ENCODE measurements at regions not wholly inside any gene's neighbourhood (a gene's known extent, or its start where the extent isn't known, plus 50 kb on each side); places are given as distances from the start of the nearest gene placed in this dataset.

- Histone ChIP-seq H3F3A (ENCODE audit: low read depth) (no peaks in the 10 kb centered on the region), H3K4me2 (no peak overlapping the region), H3K27ac (no peak overlapping the region), H3K79me2 (ENCODE audit: low read depth) (no peaks in the 10 kb centered on the region), H3K9ac (no peak overlapping the region), H3K4me3 (no peak overlapping the region), H3K27me3 (no peaks in the 10 kb centered on the region), H3K9me3 (ENCODE audit: low read depth) (no peaks in the 10 kb centered on the region), H3K36me3 (no peaks in the 10 kb centered on the region), H3K4me1 (no peaks in the 10 kb centered on the region), H2AFZ (replicated peaks) (no peak overlapping the region), H4K20me1 (ENCODE audit: low read depth) (no peaks in the 10 kb centered on the region)
- H3K9me3 Mint-ChIP-seq: no peaks in the 10 kb centered on the region
- no peak for DNase-seq (ENCODE audit: low spot score)
- no peak overlapping the region for H3K27ac Mint-ChIP-seq
- H3K4me1 Mint-ChIP-seq: no peaks in the 10 kb centered on the region
- no peak overlapping the region for H3K4me3 Mint-ChIP-seq
- no peak for TF ChIP-seq EZH2phosphoT487 (IDR thresholded peaks at IDR 0.05)
- no peak for TF ChIP-seq EZH2 (IDR thresholded peaks at IDR 0.05)
- TF ChIP-seq CTCF (IDR thresholded peaks at IDR 0.05): no peak
- no peaks in the 10 kb centered on the region for H3K36me3 Mint-ChIP-seq
- peaks cover 10% of the 10 kb centered on the region for H3K27me3 Mint-ChIP-seq (ENCODE audit: insufficient read depth, low read depth)
Measured at GRCh38 chr11:71304491-71304890, 52.1 kb upstream of the SHANK2 start.

- no peaks in the 10 kb centered on the region for H3K36me3 ChIP-seq
- no peaks in the 10 kb centered on the region for H3K27me3 ChIP-seq
- H3K27me3 Mint-ChIP-seq (ENCODE audit: insufficient read depth, low read depth): peaks cover 10% of the 10 kb centered on the region
Measured at GRCh38 chr11:71304045-71304444, 51.7 kb upstream of the SHANK2 start.

GRCh38 chr11:71302911-71303310 is 50.5 kb upstream of the SHANK2 start:
- Histone ChIP-seq H3K4me2 (no peak overlapping the region), H3K9me3 (ENCODE audit: low read depth) (no peaks in the 10 kb centered on the region), H4K20me1 (ENCODE audit: low read depth) (no peaks in the 10 kb centered on the region), H3K9ac (no peak overlapping the region), H3F3A (ENCODE audit: low read depth) (no peaks in the 10 kb centered on the region), H3K4me1 (no peaks in the 10 kb centered on the region), H3K79me2 (ENCODE audit: low read depth) (no peaks in the 10 kb centered on the region), H3K4me3 (no peak overlapping the region), H3K27me3 (no peaks in the 10 kb centered on the region), H2AFZ (replicated peaks) (no peak overlapping the region), H3K36me3 (no peaks in the 10 kb centered on the region), H3K27ac (no peak overlapping the region)
- Mint-ChIP-seq H3K4me1 (no peaks in the 10 kb centered on the region), H3K27ac (no peak overlapping the region), H3K9me3 (no peaks in the 10 kb centered on the region), H3K36me3 (no peaks in the 10 kb centered on the region), H3K4me3 (no peak overlapping the region), H3K27me3 (ENCODE audit: insufficient read depth, low read depth) (peaks cover 6% of the 10 kb centered on the region)
- TF ChIP-seq EZH2phosphoT487 (IDR thresholded peaks at IDR 0.05) (no peak), EZH2 (IDR thresholded peaks at IDR 0.05) (no peak), CTCF (IDR thresholded peaks at IDR 0.05) (no peak)
- DNase-seq (ENCODE audit: low spot score): no peak

More at GRCh38 chr11:71304045-71304444, 51.7 kb upstream of the SHANK2 start:
- no peaks in the 10 kb centered on the region for H3K4me1 ChIP-seq
- H3K4me2 ChIP-seq: no peak overlapping the region
- H3K4me3 ChIP-seq: no peak overlapping the region
- no peak overlapping the region for H3K4me3 Mint-ChIP-seq
- H3K27ac Mint-ChIP-seq: no peak overlapping the region
- DNase-seq (ENCODE audit: low spot score): no peak
- H3K79me2 ChIP-seq (ENCODE audit: low read depth): no peaks in the 10 kb centered on the region
- no peaks in the 10 kb centered on the region for H3F3A ChIP-seq (ENCODE audit: low read depth)
- H2AFZ ChIP-seq (replicated peaks): no peak overlapping the region
- no peaks in the 10 kb centered on the region for H3K4me1 Mint-ChIP-seq
- no peaks in the 10 kb centered on the region for H4K20me1 ChIP-seq (ENCODE audit: low read depth)
- H3K36me3 Mint-ChIP-seq: no peaks in the 10 kb centered on the region
- H3K9ac ChIP-seq: no peak overlapping the region
- H3K9me3 Mint-ChIP-seq: no peaks in the 10 kb centered on the region
- no peaks in the 10 kb centered on the region for H3K9me3 ChIP-seq (ENCODE audit: low read depth)
- no peak overlapping the region for H3K27ac ChIP-seq
- TF ChIP-seq EZH2 (IDR thresholded peaks at IDR 0.05) (no peak), EZH2phosphoT487 (IDR thresholded peaks at IDR 0.05) (no peak), CTCF (IDR thresholded peaks at IDR 0.05) (no peak)

- Mint-ChIP-seq H3K27ac (no peak overlapping the region), H3K9me3 (no peaks in the 10 kb centered on the region), H3K4me1 (no peaks in the 10 kb centered on the region), H3K4me3 (no peak overlapping the region), H3K27me3 (ENCODE audit: insufficient read depth, low read depth) (peaks cover 6% of the 10 kb centered on the region), H3K36me3 (no peaks in the 10 kb centered on the region)
- Histone ChIP-seq H3F3A (ENCODE audit: low read depth) (no peaks in the 10 kb centered on the region), H3K4me2 (no peak overlapping the region), H3K27me3 (no peaks in the 10 kb centered on the region), H3K4me1 (no peaks in the 10 kb centered on the region), H3K9ac (no peak overlapping the region), H3K27ac (no peak overlapping the region), H4K20me1 (ENCODE audit: low read depth) (no peaks in the 10 kb centered on the region), H3K4me3 (no peak overlapping the region), H3K79me2 (ENCODE audit: low read depth) (no peaks in the 10 kb centered on the region), H3K36me3 (no peaks in the 10 kb centered on the region), H2AFZ (replicated peaks) (no peak overlapping the region), H3K9me3 (ENCODE audit: low read depth) (no peaks in the 10 kb centered on the region)
- DNase-seq (ENCODE audit: low spot score): no peak
- no peak for TF ChIP-seq EZH2 (IDR thresholded peaks at IDR 0.05)
- TF ChIP-seq EZH2phosphoT487 (IDR thresholded peaks at IDR 0.05): no peak
- no peak for TF ChIP-seq CTCF (IDR thresholded peaks at IDR 0.05)
Measured at GRCh38 chr11:71302534-71302909, 50.1 kb upstream of the SHANK2 start.
